Progenitor cell of endocrine pancreas (in vitro differentiated cells): ENCODE measurements at regions not wholly inside any gene's neighbourhood (a gene's known extent, or its start where the extent isn't known, plus 50 kb on each side); places are given as distances from the start of the nearest gene placed in this dataset.

Source experiments
- DNase-seq: peaks from one replicate; pipeline ENCODE4 v3.0.0; 2021; ENCODE audit warnings: low spot score; ENCODE audit not compliant: unreplicated experiment
- H3K27ac Mint-ChIP-seq: 2 replicates; pipeline ENCODE4 v1.8.0; 2021; ENCODE audit warnings: mild to moderate bottlenecking, moderate library complexity, mixed read lengths
- H3K27me3 Mint-ChIP-seq: 2 replicates; pipeline ENCODE4 v1.8.0; 2021; ENCODE audit warnings: mixed read lengths
- H3K36me3 Mint-ChIP-seq: 2 replicates; pipeline ENCODE4 v1.8.0; 2022; ENCODE audit warnings: mixed read lengths; ENCODE audit not compliant: insufficient read depth
- H3K4me1 Mint-ChIP-seq: 2 replicates; pipeline ENCODE4 v1.8.0; 2021; ENCODE audit warnings: low read depth, mixed read lengths
- H3K4me3 Mint-ChIP-seq: 2 replicates; pipeline ENCODE4 v1.8.0; 2021; ENCODE audit warnings: low read depth, mild to moderate bottlenecking, moderate library complexity, mixed read lengths
- H3K9me3 Mint-ChIP-seq: 2 replicates; pipeline ENCODE4 v1.8.0; 2021; ENCODE audit warnings: low read depth, mixed read lengths
- TF ChIP-seq, protein P1 (sequence below): fragments of 200-600 bp; sonication (generic); IDR thresholded peaks from one replicate; pipeline ENCODE4 v1.5.0; 2021; ENCODE audit warnings: antibody characterized with exemption, mild to moderate bottlenecking; ENCODE audit not compliant: unreplicated experiment

DNA sequence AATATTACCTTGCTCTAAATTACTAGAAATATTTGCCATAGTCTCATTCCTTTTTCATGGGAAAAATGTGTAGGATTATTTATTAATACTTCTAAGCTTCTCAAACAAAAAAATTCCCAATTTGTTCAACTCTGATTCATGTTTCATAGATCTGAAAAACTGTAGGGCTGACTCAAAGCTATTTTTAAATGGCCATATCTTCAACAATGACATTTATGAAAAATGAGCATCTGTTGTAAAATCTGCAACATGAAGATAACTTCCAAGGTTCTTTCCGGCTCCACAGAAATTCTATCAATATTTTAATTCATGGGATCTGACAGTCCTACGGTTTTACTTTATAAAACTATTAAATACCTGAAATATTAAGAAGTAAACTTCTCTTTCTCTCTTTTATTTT lies 192.7 kb upstream of the KCNJ16 start:
- Mint-ChIP-seq H3K27me3 (no peaks in the 10 kb centered on the region), H3K9me3 (peaks cover 3% of the 10 kb centered on the region), H3K36me3 (no peaks in the 10 kb centered on the region), H3K4me1 (no peaks in the 10 kb centered on the region), H3K27ac (no peak overlapping the region), H3K4me3 (no peak overlapping the region)
- DNase-seq, result no peak
- TF ChIP-seq, protein P1, sequence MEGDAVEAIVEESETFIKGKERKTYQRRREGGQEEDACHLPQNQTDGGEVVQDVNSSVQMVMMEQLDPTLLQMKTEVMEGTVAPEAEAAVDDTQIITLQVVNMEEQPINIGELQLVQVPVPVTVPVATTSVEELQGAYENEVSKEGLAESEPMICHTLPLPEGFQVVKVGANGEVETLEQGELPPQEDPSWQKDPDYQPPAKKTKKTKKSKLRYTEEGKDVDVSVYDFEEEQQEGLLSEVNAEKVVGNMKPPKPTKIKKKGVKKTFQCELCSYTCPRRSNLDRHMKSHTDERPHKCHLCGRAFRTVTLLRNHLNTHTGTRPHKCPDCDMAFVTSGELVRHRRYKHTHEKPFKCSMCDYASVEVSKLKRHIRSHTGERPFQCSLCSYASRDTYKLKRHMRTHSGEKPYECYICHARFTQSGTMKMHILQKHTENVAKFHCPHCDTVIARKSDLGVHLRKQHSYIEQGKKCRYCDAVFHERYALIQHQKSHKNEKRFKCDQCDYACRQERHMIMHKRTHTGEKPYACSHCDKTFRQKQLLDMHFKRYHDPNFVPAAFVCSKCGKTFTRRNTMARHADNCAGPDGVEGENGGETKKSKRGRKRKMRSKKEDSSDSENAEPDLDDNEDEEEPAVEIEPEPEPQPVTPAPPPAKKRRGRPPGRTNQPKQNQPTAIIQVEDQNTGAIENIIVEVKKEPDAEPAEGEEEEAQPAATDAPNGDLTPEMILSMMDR, result no peak

DNA sequence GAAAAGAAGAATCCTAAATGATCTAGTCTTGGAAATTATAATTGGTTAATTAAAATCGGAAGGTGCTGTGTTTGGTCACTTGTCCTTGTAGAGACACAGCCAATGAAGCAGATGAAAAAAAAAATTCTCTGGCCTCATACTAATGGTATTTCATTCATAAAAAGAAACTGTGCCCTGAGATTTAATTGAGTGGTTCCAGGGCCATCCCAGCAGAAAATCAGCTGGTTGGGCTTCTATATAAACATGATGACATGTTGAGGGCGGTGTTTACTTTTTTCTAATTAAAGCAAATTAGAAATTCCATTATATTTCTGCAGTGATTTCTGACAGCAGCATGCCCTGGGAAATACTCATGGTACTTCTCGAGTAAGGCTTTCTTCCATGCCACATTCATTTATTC lies 191.9 kb upstream of the KCNJ16 start:
- TF ChIP-seq, protein P1, result no peak
- Mint-ChIP-seq H3K27me3 (no peaks in the 10 kb centered on the region), H3K4me3 (no peak overlapping the region), H3K36me3 (no peaks in the 10 kb centered on the region), H3K27ac (no peak overlapping the region), H3K4me1 (no peaks in the 10 kb centered on the region), H3K9me3 (peaks cover 3% of the 10 kb centered on the region)
- no peak for DNase-seq

DNA sequence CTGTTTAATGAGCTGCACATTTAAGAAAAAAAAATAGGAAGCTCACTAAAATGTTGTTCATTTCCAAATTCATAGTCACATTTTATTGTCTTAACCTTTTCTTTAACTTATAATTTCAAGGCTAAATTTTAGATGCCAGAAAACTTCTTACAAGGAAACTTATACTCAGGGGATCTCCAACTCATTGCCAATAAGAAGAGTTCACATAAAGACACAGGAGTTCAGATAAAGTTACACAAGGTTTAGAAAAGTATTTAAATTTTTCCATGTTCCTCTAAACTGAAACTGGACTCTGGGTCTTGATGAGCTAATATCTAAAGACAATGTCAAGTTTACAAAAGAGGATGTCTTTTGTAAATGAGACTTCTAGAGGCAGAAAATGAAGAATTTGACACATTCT lies 190.7 kb upstream of the KCNJ16 start:
- no peaks in the 10 kb centered on the region for H3K36me3 Mint-ChIP-seq
- H3K4me3 Mint-ChIP-seq, result no peak overlapping the region
- no peak overlapping the region for H3K27ac Mint-ChIP-seq
- H3K27me3 Mint-ChIP-seq, result no peaks in the 10 kb centered on the region
- no peak for DNase-seq
- TF ChIP-seq, protein P1, result no peak
- peaks cover 3% of the 10 kb centered on the region for H3K4me1 Mint-ChIP-seq
- no peaks in the 10 kb centered on the region for H3K9me3 Mint-ChIP-seq

DNA sequence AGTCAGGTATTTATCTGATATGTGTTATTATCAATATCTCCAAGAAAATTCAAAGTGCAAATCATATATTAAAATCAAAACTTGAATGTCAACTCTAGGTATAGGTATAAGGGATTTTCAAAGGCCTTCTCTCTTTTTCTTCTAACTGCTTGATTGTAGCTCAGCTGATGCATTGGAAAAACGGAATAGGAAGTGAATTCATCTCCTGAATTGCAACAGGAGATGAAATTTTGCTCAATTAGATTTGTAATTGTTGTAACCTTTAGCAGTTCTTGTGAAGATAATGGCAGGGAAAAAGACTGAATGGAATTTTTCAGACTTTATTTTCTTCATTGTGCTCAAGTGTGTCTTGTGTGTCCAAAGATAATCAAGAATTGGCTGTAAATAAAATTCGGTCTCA lies 190.2 kb upstream of the KCNJ16 start:
- H3K9me3 Mint-ChIP-seq, result no peaks in the 10 kb centered on the region
- H3K27me3 Mint-ChIP-seq, result no peaks in the 10 kb centered on the region
- no peaks in the 10 kb centered on the region for H3K36me3 Mint-ChIP-seq
- DNase-seq, result no peak
- H3K4me1 Mint-ChIP-seq, result peaks cover 7% of the 10 kb centered on the region
- no peak overlapping the region for H3K27ac Mint-ChIP-seq
- TF ChIP-seq, protein P1, result no peak
- H3K4me3 Mint-ChIP-seq, result no peak overlapping the region

DNA sequence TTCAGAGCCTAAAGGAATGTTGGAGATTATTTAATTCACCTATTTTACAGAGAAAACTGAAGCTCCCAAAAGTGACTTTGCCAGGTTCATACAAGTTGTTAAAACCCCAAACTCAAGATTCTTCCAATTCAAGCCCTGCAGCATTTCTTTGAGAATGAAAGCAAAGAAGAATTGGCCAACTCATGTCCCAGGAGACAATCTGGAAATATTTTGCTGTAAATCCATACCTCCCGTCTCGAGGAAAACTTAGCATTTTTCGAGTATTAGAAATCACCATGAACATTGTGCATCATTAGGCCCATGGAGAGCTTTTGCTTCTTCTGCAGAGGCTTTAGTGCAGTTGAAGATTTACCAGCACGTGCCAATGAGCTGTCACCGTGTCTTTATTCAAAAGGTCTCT lies 176.4 kb upstream of the KCNJ16 start:
- no peak for DNase-seq

More for the DNA sequence above, 176.4 kb upstream of the KCNJ16 start:
- H3K27me3 Mint-ChIP-seq, result no peaks in the 10 kb centered on the region
- no peak overlapping the region for H3K4me3 Mint-ChIP-seq
- H3K27ac Mint-ChIP-seq, result no peak overlapping the region
- H3K4me1 Mint-ChIP-seq, result peaks cover 6% of the 10 kb centered on the region
- TF ChIP-seq, protein P1, result no peak
- H3K36me3 Mint-ChIP-seq, result no peaks in the 10 kb centered on the region
- no peaks in the 10 kb centered on the region for H3K9me3 Mint-ChIP-seq
